Panc1 (cell line): ENCODE measurements at regions not wholly inside any gene's neighbourhood (a gene's known extent, or its start where the extent isn't known, plus 50 kb on each side); places are given as distances from the start of the nearest gene placed in this dataset.

Experiments used
- ATAC-seq: fragments of 200-7000 bp; cut with Tn5 transposase; 2 replicates; pipeline ENCODE4 v1.9.1; 2020; ENCODE audit warnings: mild to moderate bottlenecking, moderate library complexity
- BruUV-seq: library from RNA; stranded (reverse); fragments of 400-500 nt; replicated peaks from 2 replicates; lab custom pipeline; 2021; lab: Mats Ljungman, UMichigan
- CTCF ChIA-PET: fragments of 300-600 bp; sonication (Branson Sonifier 250); formaldehyde crosslinking; loops from one replicate; lab custom pipeline; 2022; ENCODE audit warnings: antibody characterized with exemption; lab: Charles Lee
- POLR2A ChIA-PET: fragments of 300-600 bp; sonication (Branson Sonifier 250); formaldehyde crosslinking; loops from one replicate; lab custom pipeline; 2022; ENCODE audit warnings: antibody characterized with exemption; lab: Charles Lee
- DNase-seq: peaks from one replicate; pipeline ENCODE4 v3.0.0-alpha.2; 2010; ENCODE audit warnings: low read depth, low spot score
- H3K27ac ChIP-seq: 2 replicates; pipeline ENCODE4 v1.5.1; 2011; ENCODE audit warnings: mild to moderate bottlenecking, low read length, inconsistent platforms
- H3K27me3 ChIP-seq: fragments of 200-500 bp; sonication (Bioruptor generic); 2 replicates; pipeline ENCODE4 v1.6.0; 2014; ENCODE audit warnings: low read length, inconsistent platforms; ENCODE audit not compliant: control insufficient read depth, insufficient read depth
- H3K36me3 ChIP-seq: fragments of 200-500 bp; sonication (Bioruptor generic); 2 replicates; pipeline ENCODE4 v1.5.1; 2014; ENCODE audit warnings: inconsistent platforms, mild to moderate bottlenecking, low read length, moderate library complexity; ENCODE audit not compliant: control insufficient read depth, insufficient read depth
- H3K4me1 ChIP-seq: 2 replicates; pipeline ENCODE4 v1.5.1; 2011; ENCODE audit warnings: inconsistent platforms, mild to moderate bottlenecking, low read length, moderate library complexity; ENCODE audit not compliant: control insufficient read depth, insufficient read depth
- H3K4me3 ChIP-seq, 2 experiments: 2 replicates each; pipeline ENCODE4 v1.5.1; 2011 to 2012; ENCODE audit warnings: low read depth in 2 of 2, low read length in 2 of 2, mild to moderate bottlenecking in 2 of 2, inconsistent platforms in 1 of 2, moderate library complexity in 1 of 2
- H3K9me3 ChIP-seq: fragments of 200-500 bp; sonication (Bioruptor generic); 2 replicates; pipeline ENCODE4 v1.5.1; 2014; ENCODE audit warnings: low read depth, mild to moderate bottlenecking, inconsistent platforms, low read length, moderate library complexity; ENCODE audit not compliant: control insufficient read depth, insufficient read depth
- POLR2AphosphoS5 ChIP-seq: IDR thresholded peaks from 2 replicates; pipeline ENCODE4 v1.6.1; 2012; ENCODE audit warnings: mild to moderate bottlenecking, low read depth, low read length, moderate library complexity
- SIN3A ChIP-seq: IDR thresholded peaks from 2 replicates; pipeline ENCODE4 v1.6.1; 2012; ENCODE audit warnings: low read depth, mild to moderate bottlenecking, low read length, moderate library complexity, borderline replicate concordance; ENCODE audit not compliant: insufficient read depth
- TCF7L2 ChIP-seq: IDR thresholded peaks from 2 replicates; pipeline ENCODE4 v1.6.1; 2011; ENCODE audit warnings: mild to moderate bottlenecking, low read depth, low read length, inconsistent platforms
- in situ Hi-C: cut with HindIII; loops from 2 replicates; pipeline ENCODE4 v1.10.0; 2016; ENCODE audit warnings: low sequenced_read_pairs, low pct_unique_long_range_greater_than_20kb
- intact Hi-C: fragments of 100-400 bp; cut with micrococcal nuclease; formaldehyde crosslinking; loops from one replicate; pipeline ENCODE4 v1.10.0; 2022; ENCODE audit not compliant: unreplicated experiment
- TF ChIP-seq, protein P1 (sequence below): fragments of 450-650 bp; IDR thresholded peaks from 2 replicates; pipeline ENCODE4 v1.5.1; 2017; ENCODE audit warnings: mild to moderate bottlenecking
- TF ChIP-seq, protein P2 (sequence below), 2 experiments: IDR thresholded peaks; 2 replicates each; pipeline ENCODE4 v1.6.1; 2011 to 2012; ENCODE audit warnings: low read depth in 2 of 2, control low read depth in 1 of 2, low read length in 1 of 2, mild to moderate bottlenecking in 1 of 2, moderate library complexity in 1 of 2; ENCODE audit not compliant: insufficient read depth in 1 of 2

DNA sequence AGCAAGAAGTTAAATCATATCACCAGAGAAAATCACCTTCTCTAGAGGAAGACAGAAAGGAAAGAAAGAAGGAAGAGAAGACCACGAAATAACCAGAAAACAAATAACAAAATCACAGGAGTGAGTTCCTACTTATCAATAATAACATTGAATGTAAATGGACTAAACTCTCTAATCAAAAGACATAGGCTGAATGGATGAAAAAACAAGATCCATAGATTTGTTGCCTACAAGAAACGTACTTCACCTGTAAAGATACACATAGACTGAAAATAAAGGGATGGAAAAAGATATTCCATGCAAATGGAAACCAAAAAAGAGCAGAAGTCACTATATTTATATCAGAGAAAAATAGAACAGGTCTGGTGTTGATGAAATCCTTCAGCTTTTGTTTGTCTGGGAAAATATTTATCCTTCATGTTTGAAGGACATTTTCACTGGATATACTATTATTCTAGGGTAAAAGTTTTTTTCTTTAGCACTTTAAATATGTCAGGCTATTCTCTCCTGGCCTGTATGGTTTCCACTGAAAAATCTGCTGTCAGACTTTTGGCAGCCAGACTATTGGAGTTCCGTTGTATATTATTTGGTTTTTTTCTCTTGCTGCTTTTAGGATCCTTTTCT is 202.5 kb upstream of the DUSP10 start:
- TF ChIP-seq TCF7L2 (no peak), POLR2AphosphoS5 (no peak), SIN3A (no peak)
- TF ChIP-seq, protein P1, sequence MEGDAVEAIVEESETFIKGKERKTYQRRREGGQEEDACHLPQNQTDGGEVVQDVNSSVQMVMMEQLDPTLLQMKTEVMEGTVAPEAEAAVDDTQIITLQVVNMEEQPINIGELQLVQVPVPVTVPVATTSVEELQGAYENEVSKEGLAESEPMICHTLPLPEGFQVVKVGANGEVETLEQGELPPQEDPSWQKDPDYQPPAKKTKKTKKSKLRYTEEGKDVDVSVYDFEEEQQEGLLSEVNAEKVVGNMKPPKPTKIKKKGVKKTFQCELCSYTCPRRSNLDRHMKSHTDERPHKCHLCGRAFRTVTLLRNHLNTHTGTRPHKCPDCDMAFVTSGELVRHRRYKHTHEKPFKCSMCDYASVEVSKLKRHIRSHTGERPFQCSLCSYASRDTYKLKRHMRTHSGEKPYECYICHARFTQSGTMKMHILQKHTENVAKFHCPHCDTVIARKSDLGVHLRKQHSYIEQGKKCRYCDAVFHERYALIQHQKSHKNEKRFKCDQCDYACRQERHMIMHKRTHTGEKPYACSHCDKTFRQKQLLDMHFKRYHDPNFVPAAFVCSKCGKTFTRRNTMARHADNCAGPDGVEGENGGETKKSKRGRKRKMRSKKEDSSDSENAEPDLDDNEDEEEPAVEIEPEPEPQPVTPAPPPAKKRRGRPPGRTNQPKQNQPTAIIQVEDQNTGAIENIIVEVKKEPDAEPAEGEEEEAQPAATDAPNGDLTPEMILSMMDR: no peak
- TF ChIP-seq, protein P2, sequence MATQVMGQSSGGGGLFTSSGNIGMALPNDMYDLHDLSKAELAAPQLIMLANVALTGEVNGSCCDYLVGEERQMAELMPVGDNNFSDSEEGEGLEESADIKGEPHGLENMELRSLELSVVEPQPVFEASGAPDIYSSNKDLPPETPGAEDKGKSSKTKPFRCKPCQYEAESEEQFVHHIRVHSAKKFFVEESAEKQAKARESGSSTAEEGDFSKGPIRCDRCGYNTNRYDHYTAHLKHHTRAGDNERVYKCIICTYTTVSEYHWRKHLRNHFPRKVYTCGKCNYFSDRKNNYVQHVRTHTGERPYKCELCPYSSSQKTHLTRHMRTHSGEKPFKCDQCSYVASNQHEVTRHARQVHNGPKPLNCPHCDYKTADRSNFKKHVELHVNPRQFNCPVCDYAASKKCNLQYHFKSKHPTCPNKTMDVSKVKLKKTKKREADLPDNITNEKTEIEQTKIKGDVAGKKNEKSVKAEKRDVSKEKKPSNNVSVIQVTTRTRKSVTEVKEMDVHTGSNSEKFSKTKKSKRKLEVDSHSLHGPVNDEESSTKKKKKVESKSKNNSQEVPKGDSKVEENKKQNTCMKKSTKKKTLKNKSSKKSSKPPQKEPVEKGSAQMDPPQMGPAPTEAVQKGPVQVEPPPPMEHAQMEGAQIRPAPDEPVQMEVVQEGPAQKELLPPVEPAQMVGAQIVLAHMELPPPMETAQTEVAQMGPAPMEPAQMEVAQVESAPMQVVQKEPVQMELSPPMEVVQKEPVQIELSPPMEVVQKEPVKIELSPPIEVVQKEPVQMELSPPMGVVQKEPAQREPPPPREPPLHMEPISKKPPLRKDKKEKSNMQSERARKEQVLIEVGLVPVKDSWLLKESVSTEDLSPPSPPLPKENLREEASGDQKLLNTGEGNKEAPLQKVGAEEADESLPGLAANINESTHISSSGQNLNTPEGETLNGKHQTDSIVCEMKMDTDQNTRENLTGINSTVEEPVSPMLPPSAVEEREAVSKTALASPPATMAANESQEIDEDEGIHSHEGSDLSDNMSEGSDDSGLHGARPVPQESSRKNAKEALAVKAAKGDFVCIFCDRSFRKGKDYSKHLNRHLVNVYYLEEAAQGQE (IDR thresholded peaks at IDR 0.05; ENCODE audit: insufficient read depth in 1 of 2, low read depth in 2 of 2, low read length in 1 of 2): no peak
- in situ Hi-C loops (no loop called here), intact Hi-C loops (no loop called here)
- H3K27me3 ChIP-seq: no peaks in the 10 kb centered on the region
- H3K36me3 ChIP-seq: no peaks in the 10 kb centered on the region
- CTCF ChIA-PET: no interaction called here
- BruUV-seq: no TSS peak
- peaks cover 4% of the 10 kb centered on the region; the same call in 1 of the 2 replicates for H3K9me3 ChIP-seq
- DNase-seq (no peak), ATAC-seq (no peak)
- no peak overlapping the region for H3K4me3 ChIP-seq
- H3K27ac ChIP-seq: no peak overlapping the region
- POLR2A ChIA-PET: no interaction called here
- no peaks in the 10 kb centered on the region for H3K4me1 ChIP-seq

DNA sequence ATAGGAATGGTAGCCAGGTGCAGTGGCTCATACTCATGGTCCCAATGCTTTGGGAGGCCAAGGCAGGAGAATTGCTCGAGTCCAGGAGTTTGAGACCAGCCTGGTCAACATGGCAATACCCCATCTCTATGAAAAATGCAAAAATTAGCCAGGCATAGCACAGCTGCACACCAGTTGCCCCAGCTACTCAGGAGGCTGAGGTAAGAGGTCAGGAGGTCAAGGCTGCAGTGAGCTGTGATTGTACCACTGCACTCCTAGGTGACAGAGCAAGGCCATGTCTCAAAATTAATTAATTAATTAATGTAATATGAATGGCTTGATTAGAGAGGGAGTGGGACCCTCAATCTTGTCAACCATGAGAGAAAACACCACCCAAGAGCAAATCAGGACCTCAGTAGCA is 198.7 kb upstream of the DUSP10 start:
- Histone ChIP-seq H3K9me3 (peaks cover 4% of the 10 kb centered on the region; the same call in 1 of the 2 replicates), H3K4me1 (no peaks in the 10 kb centered on the region), H3K4me3 (no peak overlapping the region), H3K27ac (no peak overlapping the region), H3K27me3 (no peaks in the 10 kb centered on the region), H3K36me3 (no peaks in the 10 kb centered on the region)
- DNase-seq: no peak
- intact Hi-C loops (no loop called here), in situ Hi-C loops (no loop called here)
- ATAC-seq: no peak
- no peak for TF ChIP-seq TCF7L2
- no peak for TF ChIP-seq POLR2AphosphoS5
- TF ChIP-seq, protein P1: no peak
- TF ChIP-seq, protein P2 (IDR thresholded peaks at IDR 0.05; ENCODE audit: insufficient read depth in 1 of 2, low read depth in 2 of 2, low read length in 1 of 2): no peak
- no peak for TF ChIP-seq SIN3A
- no TSS peak for BruUV-seq
- CTCF ChIA-PET: no interaction called here
- POLR2A ChIA-PET: no interaction called here
